Astrocyte (in vitro differentiated cells and primary cell): ENCODE measurements at regions not wholly inside any gene's neighbourhood (a gene's known extent, or its start where the extent isn't known, plus 50 kb on each side); places are given as distances from the start of the nearest gene placed in this dataset.

Experiments
- CTCF ChIP-seq: IDR thresholded peaks from 2 replicates; pipeline ENCODE4 v1.5.1; 2011; ENCODE audit warnings: low read depth, mild to moderate bottlenecking, inconsistent platforms, low read length, moderate library complexity; ENCODE audit not compliant: insufficient read depth
- EZH2 ChIP-seq: IDR thresholded peaks from 2 replicates; pipeline ENCODE4 v1.6.1; 2012; ENCODE audit warnings: mild to moderate bottlenecking, low read length, inconsistent platforms; ENCODE audit not compliant: insufficient read depth

- TF ChIP-seq EZH2: no peak
- no peak for TF ChIP-seq CTCF
Measured at GRCh38 chrY:18951019-18951418, 177.5 kb upstream of the HSFY2 start.
